HFFc6 (cell line): ENCODE measurements at regions not wholly inside any gene's neighbourhood (a gene's known extent, or its start where the extent isn't known, plus 50 kb on each side); places are given as distances from the start of the nearest gene placed in this dataset.

Experiments used
- DNase-seq: peaks from one replicate; pipeline ENCODE4 v3.0.0-alpha.2; 2018
- H3K27ac Mint-ChIP-seq: 2 replicates; pipeline ENCODE4 v1.8.0; 2020; ENCODE audit warnings: mild to moderate bottlenecking, mixed read lengths
- H3K27me3 Mint-ChIP-seq: 2 replicates; pipeline ENCODE4 v1.8.0; 2021; ENCODE audit warnings: mild to moderate bottlenecking, moderate library complexity, mixed read lengths; ENCODE audit not compliant: insufficient read depth
- H3K36me3 Mint-ChIP-seq: 2 replicates; pipeline ENCODE4 v1.8.0; 2021; ENCODE audit warnings: low read depth, mixed read lengths
- H3K4me1 Mint-ChIP-seq: 2 replicates; pipeline ENCODE4 v1.8.0; 2020; ENCODE audit warnings: low read depth, mixed read lengths
- H3K4me3 Mint-ChIP-seq: 2 replicates; pipeline ENCODE4 v1.8.0; 2020; ENCODE audit warnings: mild to moderate bottlenecking, moderate library complexity, mixed read lengths
- H3K9me3 Mint-ChIP-seq: 2 replicates; pipeline ENCODE4 v1.8.0; 2020; ENCODE audit warnings: mild to moderate bottlenecking, mixed read lengths
- TF ChIP-seq, protein P1 (sequence below): fragments of 200-600 bp; sonication (generic); IDR thresholded peaks from 2 replicates; pipeline ENCODE4 v1.5.0; 2021; ENCODE audit warnings: antibody characterized with exemption, mild to moderate bottlenecking

DNA sequence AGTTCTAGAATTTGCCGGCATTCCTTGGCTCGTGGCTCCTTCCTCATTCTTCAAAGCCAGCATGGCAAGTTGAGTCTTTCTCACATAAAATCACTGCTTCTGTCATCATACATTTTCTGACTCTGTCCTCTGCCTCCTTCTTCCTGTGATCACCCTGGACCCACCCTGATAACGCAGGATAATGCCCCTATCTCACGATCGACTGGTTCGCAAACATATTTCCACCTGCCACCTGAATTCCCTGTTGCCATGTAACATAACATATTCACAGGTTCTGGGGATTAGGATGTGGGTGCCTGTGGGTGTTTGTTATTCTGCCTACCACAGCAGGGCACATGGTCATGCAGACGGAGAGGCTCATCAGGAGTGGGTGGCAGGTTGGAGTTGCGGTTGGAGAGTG is 177.7 kb downstream of the NHLRC3 start:
- Mint-ChIP-seq H3K4me1 (peaks cover 5% of the 10 kb centered on the region; the same call in 1 of the 2 replicates), H3K27ac (no peak overlapping the region), H3K27me3 (peaks cover 2% of the 10 kb centered on the region; the same call in 1 of the 2 replicates), H3K4me3 (no peak overlapping the region), H3K36me3 (no peaks in the 10 kb centered on the region; the same call in 1 of the 2 replicates), H3K9me3 (peaks cover 3% of the 10 kb centered on the region; the same call in 1 of the 2 replicates)
- DNase-seq: no peak
- TF ChIP-seq, protein P1, sequence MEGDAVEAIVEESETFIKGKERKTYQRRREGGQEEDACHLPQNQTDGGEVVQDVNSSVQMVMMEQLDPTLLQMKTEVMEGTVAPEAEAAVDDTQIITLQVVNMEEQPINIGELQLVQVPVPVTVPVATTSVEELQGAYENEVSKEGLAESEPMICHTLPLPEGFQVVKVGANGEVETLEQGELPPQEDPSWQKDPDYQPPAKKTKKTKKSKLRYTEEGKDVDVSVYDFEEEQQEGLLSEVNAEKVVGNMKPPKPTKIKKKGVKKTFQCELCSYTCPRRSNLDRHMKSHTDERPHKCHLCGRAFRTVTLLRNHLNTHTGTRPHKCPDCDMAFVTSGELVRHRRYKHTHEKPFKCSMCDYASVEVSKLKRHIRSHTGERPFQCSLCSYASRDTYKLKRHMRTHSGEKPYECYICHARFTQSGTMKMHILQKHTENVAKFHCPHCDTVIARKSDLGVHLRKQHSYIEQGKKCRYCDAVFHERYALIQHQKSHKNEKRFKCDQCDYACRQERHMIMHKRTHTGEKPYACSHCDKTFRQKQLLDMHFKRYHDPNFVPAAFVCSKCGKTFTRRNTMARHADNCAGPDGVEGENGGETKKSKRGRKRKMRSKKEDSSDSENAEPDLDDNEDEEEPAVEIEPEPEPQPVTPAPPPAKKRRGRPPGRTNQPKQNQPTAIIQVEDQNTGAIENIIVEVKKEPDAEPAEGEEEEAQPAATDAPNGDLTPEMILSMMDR: no peak

DNA sequence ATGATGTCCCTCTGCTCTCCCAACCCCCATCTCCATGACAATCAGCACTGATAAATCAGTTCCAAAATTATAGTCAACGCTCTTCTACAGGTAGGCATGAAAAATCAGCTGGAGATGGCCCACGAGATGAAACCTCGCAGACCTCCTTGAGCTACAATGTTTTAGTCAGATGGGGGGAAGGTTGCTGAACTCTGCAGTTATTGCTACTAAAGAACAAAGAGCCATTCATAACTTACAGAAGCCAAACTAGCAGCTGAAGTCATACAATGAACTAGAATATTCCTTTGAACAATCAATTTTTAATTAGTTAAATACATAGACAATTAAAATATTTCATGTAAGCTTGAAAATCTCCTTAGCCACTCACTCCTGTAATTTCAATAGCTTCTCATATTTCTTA is 179.2 kb downstream of the NHLRC3 start:
- Mint-ChIP-seq H3K4me1 (no peaks in the 10 kb centered on the region), H3K9me3 (peaks cover 3% of the 10 kb centered on the region; the same call in 1 of the 2 replicates), H3K36me3 (no peaks in the 10 kb centered on the region), H3K27me3 (peaks cover 2% of the 10 kb centered on the region; the same call in 1 of the 2 replicates), H3K27ac (no peak overlapping the region), H3K4me3 (no peak overlapping the region)
- DNase-seq: no peak
- TF ChIP-seq, protein P1: no peak

DNA sequence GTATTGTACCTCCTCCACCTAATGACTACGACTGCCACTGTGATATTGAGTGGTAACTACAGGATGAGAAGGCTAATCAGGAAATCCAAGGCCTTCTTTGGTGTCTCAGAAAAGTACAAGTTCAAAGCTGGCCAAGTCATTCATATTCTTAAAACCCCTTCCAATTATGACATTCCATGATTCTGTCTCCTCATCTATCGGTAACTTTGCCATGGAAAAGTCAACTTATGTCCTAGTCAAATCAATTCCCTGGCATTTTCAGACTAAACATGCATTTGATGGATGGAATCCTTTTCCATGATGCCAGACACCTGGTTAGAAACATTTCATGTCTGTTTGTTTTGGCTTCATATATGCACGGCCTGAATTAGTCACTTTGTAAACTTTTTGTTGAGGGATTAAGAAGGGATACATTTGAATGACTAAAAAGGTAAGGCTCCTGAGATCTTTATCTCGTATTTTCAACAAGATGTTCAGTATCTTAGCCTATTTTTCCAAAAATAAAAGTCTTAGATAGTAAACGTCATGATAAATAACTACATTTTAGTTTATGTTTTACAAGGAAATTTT is 186.5 kb downstream of the NHLRC3 start:
- Mint-ChIP-seq H3K9me3 (peaks cover 5% of the 10 kb centered on the region; the same call in 1 of the 2 replicates), H3K36me3 (no peaks in the 10 kb centered on the region), H3K4me3 (no peak overlapping the region), H3K4me1 (no peaks in the 10 kb centered on the region), H3K27ac (no peak overlapping the region), H3K27me3 (peaks cover 1% of the 10 kb centered on the region; the same call in 1 of the 2 replicates)
- TF ChIP-seq, protein P1: no peak
- no peak for DNase-seq

DNA sequence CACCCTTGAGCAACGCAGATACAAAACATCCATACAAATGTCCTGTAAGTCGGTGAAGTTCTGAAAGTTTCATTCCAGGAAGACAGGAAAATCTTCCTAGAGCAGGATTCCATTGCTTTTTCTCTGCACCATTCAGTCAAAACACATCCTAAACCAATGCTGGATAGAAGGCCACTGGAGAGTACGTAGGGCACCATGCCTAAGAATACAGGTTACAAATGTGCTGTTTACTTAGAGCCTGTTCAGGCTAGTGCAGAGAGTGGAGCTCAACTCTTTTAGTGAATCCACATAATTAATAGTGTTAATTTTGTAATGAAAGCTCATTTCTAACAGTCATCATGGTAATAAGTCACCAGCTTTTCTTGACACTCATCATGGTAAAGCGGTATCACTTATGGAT is 187.6 kb downstream of the NHLRC3 start:
- TF ChIP-seq, protein P1: no peak
- DNase-seq: no peak
- Mint-ChIP-seq H3K36me3 (no peaks in the 10 kb centered on the region), H3K4me3 (no peak overlapping the region), H3K4me1 (no peaks in the 10 kb centered on the region), H3K9me3 (peaks cover 5% of the 10 kb centered on the region; the same call in 1 of the 2 replicates), H3K27me3 (peaks cover 1% of the 10 kb centered on the region; the same call in 1 of the 2 replicates), H3K27ac (no peak overlapping the region)

DNA sequence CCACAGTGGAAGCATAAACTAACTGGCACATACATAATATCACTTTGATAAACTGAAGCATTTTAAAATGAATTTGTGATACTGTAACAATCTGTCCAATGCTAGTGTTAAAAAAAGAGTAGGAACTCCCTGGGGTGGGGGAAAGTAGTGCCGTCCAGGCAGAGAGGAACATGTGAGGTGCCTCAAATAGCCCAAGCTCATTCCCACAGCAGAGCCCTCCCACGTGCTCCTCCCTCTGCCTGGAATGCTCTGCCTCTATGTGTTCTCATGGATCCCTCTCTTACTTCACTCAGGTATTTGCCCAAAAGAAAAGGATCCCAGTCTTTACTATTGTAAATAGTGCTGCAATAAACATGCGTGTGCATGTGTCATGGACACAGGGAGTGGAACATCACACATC is 188.1 kb downstream of the NHLRC3 start:
- Mint-ChIP-seq H3K4me1 (no peaks in the 10 kb centered on the region), H3K27ac (no peak overlapping the region), H3K9me3 (peaks cover 5% of the 10 kb centered on the region; the same call in 1 of the 2 replicates), H3K4me3 (no peak overlapping the region), H3K36me3 (no peaks in the 10 kb centered on the region), H3K27me3 (peaks cover 1% of the 10 kb centered on the region; the same call in 1 of the 2 replicates)
- TF ChIP-seq, protein P1: no peak
- DNase-seq: no peak
